DND-41 (cell line): ENCODE measurements at regions not wholly inside any gene's neighbourhood (a gene's known extent, or its start where the extent isn't known, plus 50 kb on each side); places are given as distances from the start of the nearest gene placed in this dataset.

Experiments
- EZH2 ChIP-seq: IDR thresholded peaks from 3 replicates; pipeline ENCODE4 v1.6.1; 2012; ENCODE audit warnings: borderline replicate concordance, low read depth, mild to moderate bottlenecking, moderate library complexity, low read length, inconsistent platforms; ENCODE audit not compliant: severe bottlenecking
- TF ChIP-seq, protein P1 (sequence below): IDR thresholded peaks from 2 replicates; pipeline ENCODE4 v1.5.1; 2012; ENCODE audit warnings: borderline replicate concordance, low read length, moderate library complexity, mild to moderate bottlenecking; ENCODE audit not compliant: poor library complexity, severe bottlenecking; ENCODE audit errors: extremely low read depth

DNA sequence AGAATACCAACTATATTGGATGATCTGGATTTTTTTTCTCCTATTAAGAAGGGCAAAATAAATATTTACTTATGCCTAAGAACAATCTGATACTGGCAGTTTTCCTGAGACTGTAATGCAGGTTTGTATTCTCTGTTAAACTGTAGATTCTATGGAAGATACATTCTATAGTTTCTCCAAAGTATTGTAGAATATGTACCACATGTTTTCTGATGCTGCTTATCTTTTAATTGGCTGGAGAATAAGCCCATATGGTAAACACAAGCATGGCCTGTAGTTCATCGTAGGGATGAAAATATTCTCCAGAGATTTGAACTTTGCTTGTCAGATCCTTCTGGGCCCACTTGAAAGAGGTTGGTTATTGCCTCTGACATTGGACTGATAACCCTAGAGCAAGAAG lies 99.1 kb downstream of the CENPW start:
- TF ChIP-seq, protein P1, sequence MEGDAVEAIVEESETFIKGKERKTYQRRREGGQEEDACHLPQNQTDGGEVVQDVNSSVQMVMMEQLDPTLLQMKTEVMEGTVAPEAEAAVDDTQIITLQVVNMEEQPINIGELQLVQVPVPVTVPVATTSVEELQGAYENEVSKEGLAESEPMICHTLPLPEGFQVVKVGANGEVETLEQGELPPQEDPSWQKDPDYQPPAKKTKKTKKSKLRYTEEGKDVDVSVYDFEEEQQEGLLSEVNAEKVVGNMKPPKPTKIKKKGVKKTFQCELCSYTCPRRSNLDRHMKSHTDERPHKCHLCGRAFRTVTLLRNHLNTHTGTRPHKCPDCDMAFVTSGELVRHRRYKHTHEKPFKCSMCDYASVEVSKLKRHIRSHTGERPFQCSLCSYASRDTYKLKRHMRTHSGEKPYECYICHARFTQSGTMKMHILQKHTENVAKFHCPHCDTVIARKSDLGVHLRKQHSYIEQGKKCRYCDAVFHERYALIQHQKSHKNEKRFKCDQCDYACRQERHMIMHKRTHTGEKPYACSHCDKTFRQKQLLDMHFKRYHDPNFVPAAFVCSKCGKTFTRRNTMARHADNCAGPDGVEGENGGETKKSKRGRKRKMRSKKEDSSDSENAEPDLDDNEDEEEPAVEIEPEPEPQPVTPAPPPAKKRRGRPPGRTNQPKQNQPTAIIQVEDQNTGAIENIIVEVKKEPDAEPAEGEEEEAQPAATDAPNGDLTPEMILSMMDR: no peak
- no peak for TF ChIP-seq EZH2
